ENCODE measurements at regions not wholly inside any gene's neighbourhood (a gene's known extent, or its start where the extent isn't known, plus 50 kb on each side); places are given as distances from the start of the nearest gene placed in this dataset.

- Histone ChIP-seq H3K4me3 (ENCODE audit: control insufficient read depth in 1 of 2, extremely low read depth in 1 of 2, low read length in 1 of 2) (no peak overlapping the region), H3K36me3 (ENCODE audit: control insufficient read depth in 2 of 2, extremely low read depth in 1 of 2, insufficient read depth in 1 of 2, low read length in 1 of 2) (no peaks in the 10 kb centered on the region), H3K27me3 (replicated peaks in 1 of 2; ENCODE audit: control insufficient read depth in 2 of 2, extremely low read depth in 1 of 2, insufficient read depth in 2 of 2, low read length in 1 of 2) (no peaks in the 10 kb centered on the region), H3K4me1 (ENCODE audit: control insufficient read depth in 1 of 2, extremely low read depth in 1 of 2, insufficient read depth in 2 of 2, low read length in 2 of 2) (no peaks in the 10 kb centered on the region), H3K9me3 (no peaks in the 10 kb centered on the region), H3K27ac (ENCODE audit: low read length) (no peak overlapping the region)
- 80% methylated on average over 2 of the region's 5 CpGs for WGBS (ENCODE audit: insufficient coverage)
- Mint-ChIP-seq H3K9me3 (no peaks in the 10 kb centered on the region), H3K4me1 (no peaks in the 10 kb centered on the region), H3K4me3 (no peak overlapping the region), H3K27ac (no peak overlapping the region), H3K27me3 (no peaks in the 10 kb centered on the region), H3K36me3 (no peaks in the 10 kb centered on the region)
- CTCF ChIA-PET: no interaction called here
- ATAC-seq (replicated peaks in 1 of 4) (no peak), DNase-seq (no peak)
- POLR2A ChIA-PET: no interaction called here
Observed at GRCh38 chr12:103144278-103144677, 186.8 kb downstream of the ASCL1 start.

DNA sequence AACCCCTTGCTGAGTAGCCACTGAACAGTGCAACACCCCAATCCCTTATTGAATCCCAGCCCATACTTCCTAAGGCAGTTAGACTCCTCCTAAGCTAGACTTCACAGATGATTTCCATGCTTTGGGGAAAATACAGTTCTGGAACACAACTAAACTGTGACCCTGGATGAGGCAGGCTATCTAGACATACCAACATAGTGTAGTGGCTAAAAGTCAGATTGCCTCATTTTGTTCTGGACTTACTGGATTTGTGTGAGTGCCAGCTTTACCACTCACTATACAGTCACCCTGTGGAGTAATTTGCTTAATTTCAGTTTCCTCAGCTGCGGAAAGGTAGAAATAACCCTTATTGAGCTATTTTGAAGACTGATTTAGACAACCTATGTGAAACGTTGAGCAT lies 203.1 kb downstream of the ASCL1 start:
- Mint-ChIP-seq H3K27me3 (peaks cover 0 to 4% of the 10 kb centered on the region in 2 donors), H3K9me3 (peaks cover 5 to 7% (median 7%) of the 10 kb centered on the region in 3 donors), H3K36me3 (no peaks in the 10 kb centered on the region), H3K27ac (no peak overlapping the region), H3K4me1 (no peaks in the 10 kb centered on the region), H3K4me3 (no peak overlapping the region)
- ChIA-PET CTCF (no interaction called here), POLR2A (no interaction called here)
- H3K36me3 ChIP-seq (ENCODE audit: control insufficient read depth in 2 of 2, extremely low read depth in 1 of 2, insufficient read depth in 1 of 2, low read length in 1 of 2): no peaks in the 10 kb centered on the region
- no peak for DNase-seq
- no peaks in the 10 kb centered on the region for H3K27me3 ChIP-seq (replicated peaks in 1 of 2; ENCODE audit: control insufficient read depth in 2 of 2, extremely low read depth in 1 of 2, insufficient read depth in 2 of 2, low read length in 1 of 2)
- no peak overlapping the region for H3K4me3 ChIP-seq (ENCODE audit: control insufficient read depth in 1 of 2, extremely low read depth in 1 of 2, low read length in 1 of 2)
- H3K4me1 ChIP-seq (ENCODE audit: control insufficient read depth in 1 of 2, extremely low read depth in 1 of 2, insufficient read depth in 2 of 2, low read length in 2 of 2): no peaks in the 10 kb centered on the region
- H3K27ac ChIP-seq (ENCODE audit: low read length): no peak overlapping the region
- WGBS (ENCODE audit: insufficient coverage): no CpG with 5 or more reads among the region's 2 CpGs
- ATAC-seq (replicated peaks in 1 of 4): no peak
- H3K9me3 ChIP-seq: no peaks in the 10 kb centered on the region

- no peak for ATAC-seq (replicated peaks in 1 of 4)
- H3K27me3 Mint-ChIP-seq: peaks cover 0 to under 1% of the 10 kb centered on the region in 2 donors
- no peak overlapping the region for H3K4me3 Mint-ChIP-seq
- peaks cover 3 to 4% (median 4%) of the 10 kb centered on the region in 3 donors for H3K9me3 Mint-ChIP-seq
- POLR2A ChIA-PET: no interaction called here
- no peaks in the 10 kb centered on the region for H3K4me1 ChIP-seq (ENCODE audit: control insufficient read depth in 1 of 2, extremely low read depth in 1 of 2, insufficient read depth in 2 of 2, low read length in 2 of 2)
- 100% methylated on average over 1 of the region's 5 CpGs for WGBS (ENCODE audit: insufficient coverage)
- H3K36me3 ChIP-seq (ENCODE audit: control insufficient read depth in 2 of 2, extremely low read depth in 1 of 2, insufficient read depth in 1 of 2, low read length in 1 of 2): no peaks in the 10 kb centered on the region
- H3K4me1 Mint-ChIP-seq: no peaks in the 10 kb centered on the region
- no peak overlapping the region for H3K4me3 ChIP-seq (ENCODE audit: control insufficient read depth in 1 of 2, extremely low read depth in 1 of 2, low read length in 1 of 2)
- no peak overlapping the region for H3K27ac ChIP-seq (ENCODE audit: low read length)
- no peaks in the 10 kb centered on the region for H3K9me3 ChIP-seq
- H3K27ac Mint-ChIP-seq: no peak overlapping the region
- no peaks in the 10 kb centered on the region for H3K27me3 ChIP-seq (replicated peaks in 1 of 2; ENCODE audit: control insufficient read depth in 2 of 2, extremely low read depth in 1 of 2, insufficient read depth in 2 of 2, low read length in 1 of 2)
- CTCF ChIA-PET: interaction anchor here in 1 of 2 donors (0.6 kb wide), 1 partner anchor 342 kb away, joined by 3 read pairs; no protein-coding TSS in a partner anchor
- no peaks in the 10 kb centered on the region for H3K36me3 Mint-ChIP-seq
- no peak for DNase-seq
Observed at GRCh38 chr12:103161582-103162362, 204.3 kb downstream of the ASCL1 start.

GRCh38 chr12:103166949-103167348 lies 209.5 kb downstream of the ASCL1 start:
- Mint-ChIP-seq H3K4me1 (no peaks in the 10 kb centered on the region), H3K27ac (no peak overlapping the region), H3K4me3 (no peak overlapping the region), H3K9me3 (peaks cover 3 to 12% (median 4%) of the 10 kb centered on the region in 3 donors), H3K36me3 (no peaks in the 10 kb centered on the region), H3K27me3 (no peaks in the 10 kb centered on the region)
- H3K27ac ChIP-seq (ENCODE audit: low read length): no peak overlapping the region
- H3K36me3 ChIP-seq (ENCODE audit: control insufficient read depth in 2 of 2, extremely low read depth in 1 of 2, insufficient read depth in 1 of 2, low read length in 1 of 2): no peaks in the 10 kb centered on the region
- DNase-seq (no peak), ATAC-seq (replicated peaks in 1 of 4) (no peak)
- ChIA-PET CTCF (no interaction called here), POLR2A (interaction anchor here in 1 of 2 donors (0.6 kb wide), 1 partner anchor 35 kb away, joined by 3 read pairs; no protein-coding TSS in a partner anchor)
- no peaks in the 10 kb centered on the region for H3K9me3 ChIP-seq
- no peaks in the 10 kb centered on the region for H3K27me3 ChIP-seq (replicated peaks in 1 of 2; ENCODE audit: control insufficient read depth in 2 of 2, extremely low read depth in 1 of 2, insufficient read depth in 2 of 2, low read length in 1 of 2)
- no peak overlapping the region for H3K4me3 ChIP-seq (ENCODE audit: control insufficient read depth in 1 of 2, extremely low read depth in 1 of 2, low read length in 1 of 2)
- 86% methylated on average over 2 of the region's 3 CpGs for WGBS (ENCODE audit: insufficient coverage)
- no peaks in the 10 kb centered on the region for H3K4me1 ChIP-seq (ENCODE audit: control insufficient read depth in 1 of 2, extremely low read depth in 1 of 2, insufficient read depth in 2 of 2, low read length in 2 of 2)

GRCh38 chr12:103172447-103173112 lies 215.1 kb downstream of the ASCL1 start:
- no CpG with 5 or more reads among the region's 1 CpG for WGBS (ENCODE audit: insufficient coverage)

GRCh38 chr12:103175625-103176024 lies 218.2 kb downstream of the ASCL1 start:
- DNase-seq (no peak), ATAC-seq (replicated peaks in 1 of 4) (no peak)
- Histone ChIP-seq H3K4me3 (ENCODE audit: control insufficient read depth in 1 of 2, extremely low read depth in 1 of 2, low read length in 1 of 2) (no peak overlapping the region), H3K27ac (ENCODE audit: low read length) (no peak overlapping the region), H3K36me3 (ENCODE audit: control insufficient read depth in 2 of 2, extremely low read depth in 1 of 2, insufficient read depth in 1 of 2, low read length in 1 of 2) (no peaks in the 10 kb centered on the region), H3K4me1 (ENCODE audit: control insufficient read depth in 1 of 2, extremely low read depth in 1 of 2, insufficient read depth in 2 of 2, low read length in 2 of 2) (no peaks in the 10 kb centered on the region), H3K9me3 (no peaks in the 10 kb centered on the region), H3K27me3 (replicated peaks in 1 of 2; ENCODE audit: control insufficient read depth in 2 of 2, extremely low read depth in 1 of 2, insufficient read depth in 2 of 2, low read length in 1 of 2) (no peaks in the 10 kb centered on the region)
- no peaks in the 10 kb centered on the region for H3K36me3 Mint-ChIP-seq
- peaks cover 0 to 4% of the 10 kb centered on the region in 2 donors for H3K27me3 Mint-ChIP-seq
- no peak overlapping the region for H3K27ac Mint-ChIP-seq
- H3K4me1 Mint-ChIP-seq: no peaks in the 10 kb centered on the region
- no peak overlapping the region for H3K4me3 Mint-ChIP-seq
- ChIA-PET POLR2A (no interaction called here), CTCF (no interaction called here)
- WGBS (ENCODE audit: insufficient coverage): 69% methylated on average over 1 of the region's 3 CpGs
- peaks cover 0 to 14% (median 9%) of the 10 kb centered on the region in 3 donors for H3K9me3 Mint-ChIP-seq

More at GRCh38 chr12:103172447-103173112, 215.1 kb downstream of the ASCL1 start:
- no peaks in the 10 kb centered on the region for H3K36me3 ChIP-seq (ENCODE audit: control insufficient read depth in 2 of 2, extremely low read depth in 1 of 2, insufficient read depth in 1 of 2, low read length in 1 of 2)
- no peaks in the 10 kb centered on the region for H3K36me3 Mint-ChIP-seq
- peaks cover 0 to 4% of the 10 kb centered on the region in 2 donors for H3K27me3 Mint-ChIP-seq
- no peak overlapping the region for H3K4me3 ChIP-seq (ENCODE audit: control insufficient read depth in 1 of 2, extremely low read depth in 1 of 2, low read length in 1 of 2)
- no peak for DNase-seq
- ATAC-seq (replicated peaks in 1 of 4): no peak
- H3K4me3 Mint-ChIP-seq: no peak overlapping the region
- no peaks in the 10 kb centered on the region for H3K27me3 ChIP-seq (replicated peaks in 1 of 2; ENCODE audit: control insufficient read depth in 2 of 2, extremely low read depth in 1 of 2, insufficient read depth in 2 of 2, low read length in 1 of 2)
- ChIA-PET POLR2A (no interaction called here), CTCF (no interaction called here)
- H3K27ac ChIP-seq (ENCODE audit: low read length): no peak overlapping the region
- H3K4me1 Mint-ChIP-seq: no peaks in the 10 kb centered on the region
- no peaks in the 10 kb centered on the region for H3K9me3 ChIP-seq
- peaks cover 4 to 16% (median 7%) of the 10 kb centered on the region in 3 donors for H3K9me3 Mint-ChIP-seq
- H3K4me1 ChIP-seq (ENCODE audit: control insufficient read depth in 1 of 2, extremely low read depth in 1 of 2, insufficient read depth in 2 of 2, low read length in 2 of 2): no peaks in the 10 kb centered on the region
- no peak overlapping the region for H3K27ac Mint-ChIP-seq

All from T-cell (primary cell).